ENCODE measurements at regions not wholly inside any gene's neighbourhood (a gene's known extent, or its start where the extent isn't known, plus 50 kb on each side); places are given as distances from the start of the nearest gene placed in this dataset.
"Not testable (repeated sequence)": the region's sequence is repeated elsewhere in the genome, so short reads cannot be mapped to it uniquely, and the experiment has no call there.

DNA sequence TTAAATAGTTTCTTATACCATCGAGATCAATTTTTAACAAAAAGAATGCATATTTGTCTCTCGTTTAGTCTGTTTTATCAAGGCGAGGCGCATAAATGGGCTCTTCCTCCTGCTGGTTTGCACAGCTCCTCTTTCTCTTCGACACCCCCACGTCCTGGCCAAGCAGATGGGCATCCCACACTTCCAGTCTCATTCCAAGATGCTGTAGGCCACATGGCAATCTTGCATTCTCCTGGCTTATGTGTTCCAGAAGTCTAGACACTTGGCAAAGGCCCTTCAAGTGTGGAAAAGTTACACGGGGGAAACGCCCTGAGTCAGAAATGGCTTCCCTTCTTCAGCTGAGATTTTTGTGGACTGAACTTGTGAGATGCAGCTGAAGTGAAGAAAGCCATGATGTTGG lies 447.1 kb downstream of the QKI start:
- TF ChIP-seq, protein P1, sequence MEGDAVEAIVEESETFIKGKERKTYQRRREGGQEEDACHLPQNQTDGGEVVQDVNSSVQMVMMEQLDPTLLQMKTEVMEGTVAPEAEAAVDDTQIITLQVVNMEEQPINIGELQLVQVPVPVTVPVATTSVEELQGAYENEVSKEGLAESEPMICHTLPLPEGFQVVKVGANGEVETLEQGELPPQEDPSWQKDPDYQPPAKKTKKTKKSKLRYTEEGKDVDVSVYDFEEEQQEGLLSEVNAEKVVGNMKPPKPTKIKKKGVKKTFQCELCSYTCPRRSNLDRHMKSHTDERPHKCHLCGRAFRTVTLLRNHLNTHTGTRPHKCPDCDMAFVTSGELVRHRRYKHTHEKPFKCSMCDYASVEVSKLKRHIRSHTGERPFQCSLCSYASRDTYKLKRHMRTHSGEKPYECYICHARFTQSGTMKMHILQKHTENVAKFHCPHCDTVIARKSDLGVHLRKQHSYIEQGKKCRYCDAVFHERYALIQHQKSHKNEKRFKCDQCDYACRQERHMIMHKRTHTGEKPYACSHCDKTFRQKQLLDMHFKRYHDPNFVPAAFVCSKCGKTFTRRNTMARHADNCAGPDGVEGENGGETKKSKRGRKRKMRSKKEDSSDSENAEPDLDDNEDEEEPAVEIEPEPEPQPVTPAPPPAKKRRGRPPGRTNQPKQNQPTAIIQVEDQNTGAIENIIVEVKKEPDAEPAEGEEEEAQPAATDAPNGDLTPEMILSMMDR (IDR thresholded peaks at IDR 0.05; ENCODE audit: extremely low read depth, missing control alignments) = no peak

DNA sequence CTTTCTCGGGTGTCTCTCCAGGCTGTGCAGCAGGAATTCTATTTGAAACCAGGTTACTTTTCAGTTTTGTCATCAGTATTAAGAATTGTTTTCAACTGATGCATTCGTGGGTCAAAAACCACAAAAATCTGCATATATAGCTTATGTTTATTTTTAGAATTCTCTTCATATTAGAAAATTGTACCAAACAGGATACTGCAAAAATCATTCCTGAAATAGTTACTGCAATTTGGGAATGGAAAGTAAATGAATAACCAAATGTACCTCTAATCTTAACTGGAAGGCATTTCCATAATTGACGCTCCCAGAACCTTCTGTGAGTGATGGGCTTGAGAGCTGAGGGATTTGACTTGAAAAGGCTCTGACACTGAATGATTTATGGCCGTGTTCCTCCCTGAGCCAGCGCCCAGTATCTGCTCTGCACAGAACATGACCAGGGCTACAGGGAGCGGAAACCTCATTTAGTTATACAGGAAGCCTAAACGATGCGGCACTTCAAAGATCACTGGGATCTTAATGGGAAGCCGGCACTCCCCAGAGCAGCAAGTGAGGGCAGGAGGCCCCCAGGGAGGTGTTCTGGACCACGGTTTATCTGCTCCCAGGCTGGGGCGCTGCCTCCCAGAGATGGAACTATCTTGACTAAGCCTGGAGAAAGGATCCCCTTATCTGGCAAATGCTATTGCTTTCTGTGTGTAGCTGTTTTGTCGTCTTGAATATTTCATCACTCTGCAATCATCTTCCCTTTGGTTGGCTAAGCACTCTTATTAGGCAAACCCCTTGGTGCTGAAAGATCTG lies 446.0 kb downstream of the QKI start:
- no peak for DNase-seq (ENCODE audit: low spot score)

More for the DNA sequence above, 447.1 kb downstream of the QKI start:
- no peak for DNase-seq (ENCODE audit: low spot score)

DNA sequence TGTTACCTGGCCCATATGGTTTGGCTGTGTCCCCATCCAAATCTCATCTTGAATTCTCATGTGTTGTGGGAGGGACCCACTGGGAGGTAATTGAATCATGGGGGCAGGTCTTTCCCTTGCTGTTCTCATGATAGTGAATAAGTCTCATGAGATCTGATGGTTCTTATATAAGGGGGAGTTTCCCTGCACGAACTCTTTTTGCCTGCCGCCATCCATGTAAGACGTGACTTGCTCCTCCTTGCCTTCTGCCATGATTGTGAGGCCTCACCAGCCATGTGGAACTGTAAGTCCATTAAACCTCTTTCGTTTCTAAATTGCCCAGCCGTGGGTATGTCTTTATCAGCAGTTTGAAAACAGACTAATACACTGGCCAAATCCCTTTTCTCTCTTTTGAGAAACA lies 444.4 kb downstream of the QKI start:
- DNase-seq (ENCODE audit: low spot score) = not testable (repeated sequence)

More for the DNA sequence above, 446.0 kb downstream of the QKI start:
- TF ChIP-seq, protein P1 (IDR thresholded peaks at IDR 0.05; ENCODE audit: extremely low read depth, missing control alignments) = no peak

DNA sequence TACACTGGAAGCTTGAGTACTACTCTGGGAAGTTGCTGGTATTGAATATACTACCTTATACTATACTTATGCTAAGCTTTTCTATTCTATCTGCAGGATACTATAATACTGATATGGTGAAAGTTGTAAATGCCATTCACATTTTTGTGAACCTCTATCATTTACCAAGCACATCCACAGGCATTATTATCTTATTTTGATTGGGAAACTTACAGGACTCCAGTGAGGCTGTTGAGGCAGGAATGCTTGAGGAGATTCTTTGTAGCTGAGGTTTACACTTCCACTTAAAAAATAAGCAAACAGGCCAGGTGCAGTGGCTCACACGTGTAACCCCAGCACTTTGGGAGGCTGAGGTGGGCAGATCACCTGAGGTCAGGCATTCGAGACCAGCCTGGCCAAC lies 442.9 kb downstream of the QKI start:
- no peak for DNase-seq (ENCODE audit: low spot score)
- TF ChIP-seq, protein P1 (IDR thresholded peaks at IDR 0.05; ENCODE audit: extremely low read depth, missing control alignments) = no peak

DNA sequence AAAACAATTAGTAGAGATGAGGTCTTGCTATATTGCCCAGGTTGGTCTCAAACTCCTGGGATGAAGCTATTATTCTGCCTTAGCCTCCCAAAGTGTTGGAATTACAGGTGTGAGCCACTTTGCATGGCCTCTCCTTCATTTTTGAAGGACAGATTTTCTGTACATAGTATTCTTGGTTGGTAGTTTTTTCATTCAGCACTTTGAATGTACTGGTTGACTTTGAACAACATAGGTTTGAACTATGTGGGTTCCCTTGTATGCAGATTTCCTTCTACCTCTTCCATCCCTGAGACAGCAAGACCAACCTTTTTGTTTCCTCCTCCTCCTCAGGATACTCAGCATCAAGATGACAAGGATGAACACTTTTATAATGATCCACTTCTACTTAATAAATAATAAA lies 436.4 kb downstream of the QKI start:
- no peak for DNase-seq (ENCODE audit: low spot score)
- TF ChIP-seq, protein P1 (IDR thresholded peaks at IDR 0.05; ENCODE audit: extremely low read depth, missing control alignments) = no peak

DNA sequence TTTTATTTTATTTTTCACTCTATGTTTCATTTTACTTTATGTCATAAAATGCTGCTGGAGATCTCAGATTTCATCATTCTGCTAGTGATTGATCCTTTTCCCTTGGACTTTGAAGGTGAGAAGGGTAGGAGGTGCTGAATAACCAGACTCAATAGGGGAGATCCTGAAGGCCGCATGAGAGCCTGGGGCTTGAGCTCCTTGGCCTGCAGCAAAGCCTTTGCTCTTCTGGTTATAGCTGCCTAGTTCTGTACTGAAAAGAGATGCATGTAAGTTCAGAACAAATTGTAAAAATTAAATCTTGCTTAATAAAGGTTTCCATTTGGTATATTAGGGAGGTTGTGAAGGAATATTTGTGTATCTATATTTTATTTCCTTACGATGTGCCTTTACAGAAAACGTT lies 430.2 kb downstream of the QKI start:
- TF ChIP-seq, protein P1 (IDR thresholded peaks at IDR 0.05; ENCODE audit: extremely low read depth, missing control alignments) = no peak
- DNase-seq (ENCODE audit: low spot score) = no peak

DNA sequence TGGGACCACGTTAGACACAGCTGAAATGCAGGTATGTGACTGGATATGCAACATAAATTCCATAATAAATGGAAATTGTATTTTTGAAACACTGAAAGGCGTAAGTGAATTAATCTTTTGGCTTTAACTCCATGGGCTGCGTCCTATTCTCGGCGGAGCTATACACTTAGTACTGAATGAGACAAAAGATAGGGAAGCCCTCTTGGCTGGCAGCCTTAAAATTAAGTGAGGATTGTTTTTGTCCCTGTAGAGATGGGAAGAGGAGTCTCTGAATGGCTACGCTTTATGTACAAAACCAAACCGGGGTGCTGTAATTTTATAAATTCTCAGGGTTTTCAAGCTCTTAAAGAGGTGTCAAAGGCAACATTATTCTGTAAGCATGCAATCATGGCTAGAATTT lies 429.8 kb downstream of the QKI start:
- TF ChIP-seq, protein P1 (IDR thresholded peaks at IDR 0.05; ENCODE audit: extremely low read depth, missing control alignments) = no peak

DNA sequence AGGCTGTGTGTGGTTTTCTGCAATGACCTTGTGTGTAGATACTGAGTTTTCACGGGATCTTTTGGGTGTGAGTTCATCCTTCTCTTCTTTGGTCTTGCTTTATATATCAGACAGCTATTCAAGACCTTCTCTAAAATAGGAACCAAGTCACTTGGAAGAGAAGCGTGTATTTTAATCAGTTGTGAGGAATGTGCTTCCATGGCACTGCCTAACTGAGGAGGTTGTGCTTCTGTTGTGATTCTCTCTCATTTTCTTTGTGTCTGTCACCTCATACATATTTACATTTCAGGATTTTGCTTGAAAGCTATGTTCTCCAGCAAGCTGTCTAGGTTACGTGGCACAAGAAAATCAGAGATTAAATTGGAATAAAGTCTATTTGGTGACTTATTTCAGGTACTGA lies 428.7 kb downstream of the QKI start:
- TF ChIP-seq, protein P1 (IDR thresholded peaks at IDR 0.05; ENCODE audit: extremely low read depth, missing control alignments) = no peak
- no peak for DNase-seq (ENCODE audit: low spot score)

More for the DNA sequence above, 429.8 kb downstream of the QKI start:
- no peak for DNase-seq (ENCODE audit: low spot score)

Measured in GM20000 (cell line).